Activated T-helper 1 cell treated with anti-CD3 and anti-CD28 coated beads, Interleukin-2, amount 50 U/mL, for 16 hours (primary cell): ENCODE measurements at regions not wholly inside any gene's neighbourhood (a gene's known extent, or its start where the extent isn't known, plus 50 kb on each side); places are given as distances from the start of the nearest gene placed in this dataset.
"Not testable (repeated sequence)": the region's sequence is repeated elsewhere in the genome, so short reads cannot be mapped to it uniquely, and the experiment has no call there.

Experiments
- DNase-seq, 2 donors: peaks; one replicate each; pipeline ENCODE4 v3.0.0-alpha.2; 2020; ENCODE audit warnings: low read depth in 1 of 2, low spot score in 1 of 2

DNA sequence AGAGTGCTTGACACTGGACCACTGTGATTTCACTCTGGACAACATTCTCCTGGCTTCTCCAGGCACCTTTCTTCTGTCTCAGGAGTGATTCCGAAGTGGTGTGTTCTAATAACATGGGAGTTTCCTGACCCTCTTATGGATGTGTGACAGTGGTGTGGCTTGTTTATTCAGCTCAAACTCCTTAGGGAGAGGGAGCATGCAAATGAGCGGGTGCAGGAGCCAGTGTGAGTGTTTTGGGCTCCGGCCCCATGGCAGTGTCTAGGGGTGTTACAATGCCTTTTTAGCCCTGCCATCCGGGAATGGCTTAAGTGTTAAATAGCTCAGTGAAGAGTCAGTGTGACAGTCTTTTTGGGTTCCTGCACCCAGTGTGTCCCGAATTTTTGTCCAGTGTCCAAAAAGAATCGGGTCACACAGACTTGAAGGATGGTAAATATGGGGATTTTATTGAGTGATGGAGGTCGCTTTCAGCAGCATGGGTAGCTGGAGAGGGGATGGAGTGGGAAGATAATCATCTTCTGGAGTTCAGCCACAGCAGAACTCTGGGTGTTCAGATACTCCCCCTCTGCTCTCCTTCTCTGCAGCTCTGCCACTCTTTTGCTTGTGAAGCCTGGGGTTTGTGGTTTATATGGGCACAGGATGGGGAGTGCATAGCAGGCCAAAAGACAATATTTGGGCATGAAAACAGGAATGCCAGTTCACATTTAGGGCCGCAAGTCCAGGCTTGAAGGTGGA, 928.9 kb upstream of the CITED2 start:
- no peak for DNase-seq

DNA sequence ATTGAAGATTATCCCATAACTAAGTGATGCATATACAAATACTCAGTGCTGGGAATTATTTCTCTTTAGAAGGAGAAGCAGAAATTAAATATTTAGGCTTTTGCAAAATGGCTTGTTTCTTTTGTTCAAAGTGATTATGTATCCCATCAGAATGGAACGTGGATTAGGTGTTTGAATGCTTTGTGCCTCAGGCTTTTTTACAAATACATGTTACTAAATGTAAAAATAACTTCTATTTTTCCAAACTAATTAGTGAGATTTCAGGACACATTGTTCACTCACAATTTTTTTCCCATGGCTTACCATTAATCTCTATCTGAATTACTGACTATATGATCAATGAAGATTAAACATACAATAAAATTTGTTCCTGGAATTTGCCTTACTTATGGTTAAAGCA, 925.9 kb upstream of the CITED2 start:
- no peak for DNase-seq

DNA sequence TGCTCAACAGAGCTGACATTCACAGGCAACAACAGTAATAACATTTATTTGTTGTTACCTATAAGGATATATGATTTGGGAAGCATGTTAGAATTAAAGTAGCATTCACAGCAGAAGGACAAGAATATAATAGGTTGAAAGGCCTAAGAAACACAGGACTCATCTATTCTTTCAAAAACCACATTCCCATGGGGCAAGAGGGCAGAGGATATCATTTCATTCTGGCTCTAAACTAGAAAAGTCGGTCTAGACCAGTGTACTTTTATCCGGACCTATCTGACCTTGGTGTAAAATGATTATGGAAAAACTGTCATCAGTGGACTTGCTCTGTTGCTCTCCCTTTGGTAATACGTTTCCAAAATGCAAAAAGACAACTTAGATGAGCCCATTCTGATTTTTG, 914.7 kb upstream of the CITED2 start:
- DNase-seq: no peak

DNA sequence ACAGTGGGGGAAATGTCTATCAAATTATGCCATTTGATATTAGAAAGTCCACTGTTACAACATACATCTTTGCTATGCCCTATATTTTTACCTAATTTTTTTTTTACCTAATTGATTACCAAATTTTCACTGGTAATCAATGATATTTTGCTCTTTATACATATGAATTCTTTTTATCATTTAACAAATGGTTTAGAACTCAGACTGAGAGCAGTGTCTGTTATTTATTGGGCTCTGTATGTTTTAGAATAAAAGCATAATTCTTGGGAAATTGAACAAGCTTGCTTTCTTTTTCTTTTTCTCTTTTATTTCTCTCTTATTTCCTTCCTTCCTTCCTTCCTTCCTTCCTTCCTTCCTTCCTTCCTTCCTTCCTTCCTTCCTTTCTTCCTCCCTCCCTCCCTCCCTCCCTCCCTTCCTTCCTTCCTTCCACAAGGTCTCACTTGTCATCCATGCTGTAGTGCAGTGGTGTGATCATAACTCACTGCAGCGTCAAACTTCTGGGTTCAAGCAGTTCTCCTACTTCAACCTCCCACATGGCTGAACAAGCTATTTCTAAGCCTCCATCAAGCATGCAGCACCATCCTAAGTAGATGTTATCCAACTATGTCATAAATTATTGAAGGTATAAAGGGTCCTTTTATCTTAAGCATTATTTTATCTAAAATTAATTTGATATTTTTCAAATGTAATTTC, 911.7 kb upstream of the CITED2 start:
- no peak for DNase-seq

DNA sequence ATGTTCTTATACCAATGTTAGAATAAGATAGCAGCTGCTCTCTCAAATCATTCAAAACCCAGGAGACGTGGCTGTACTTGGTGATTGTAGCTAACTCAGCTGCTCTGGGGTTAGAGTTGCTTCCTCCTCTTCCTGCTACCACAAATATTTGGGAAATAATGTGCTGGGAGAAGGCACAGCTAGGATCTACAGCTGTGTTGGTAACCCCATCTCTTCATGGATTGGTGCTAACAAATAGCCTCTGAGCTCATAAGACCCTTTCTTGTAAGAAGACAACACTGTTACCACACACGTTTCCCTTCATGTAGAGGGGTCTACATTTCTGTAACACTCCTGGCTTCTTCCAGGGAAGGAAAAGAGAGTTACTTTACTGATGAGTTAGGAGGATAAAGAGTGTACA, 911.0 kb upstream of the CITED2 start:
- no peak for DNase-seq

DNA sequence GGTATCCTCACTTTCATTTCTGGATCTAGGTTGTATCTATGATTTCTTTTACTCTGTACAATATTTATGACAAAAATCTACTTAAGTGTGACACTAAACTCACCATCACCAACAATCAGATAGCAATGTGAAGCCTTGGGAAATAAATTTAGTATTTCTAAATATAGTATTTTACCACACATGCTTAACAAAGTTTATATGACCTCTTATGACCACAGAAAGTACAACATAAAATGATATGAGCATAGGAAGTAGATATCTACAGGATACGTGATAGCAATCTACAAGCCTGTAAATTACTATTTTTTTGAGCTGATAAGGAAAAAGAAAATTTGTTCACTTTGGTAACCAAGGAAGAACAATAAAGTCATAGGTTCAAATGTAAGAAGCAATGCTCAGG, 910.4 kb upstream of the CITED2 start:
- no peak for DNase-seq

DNA sequence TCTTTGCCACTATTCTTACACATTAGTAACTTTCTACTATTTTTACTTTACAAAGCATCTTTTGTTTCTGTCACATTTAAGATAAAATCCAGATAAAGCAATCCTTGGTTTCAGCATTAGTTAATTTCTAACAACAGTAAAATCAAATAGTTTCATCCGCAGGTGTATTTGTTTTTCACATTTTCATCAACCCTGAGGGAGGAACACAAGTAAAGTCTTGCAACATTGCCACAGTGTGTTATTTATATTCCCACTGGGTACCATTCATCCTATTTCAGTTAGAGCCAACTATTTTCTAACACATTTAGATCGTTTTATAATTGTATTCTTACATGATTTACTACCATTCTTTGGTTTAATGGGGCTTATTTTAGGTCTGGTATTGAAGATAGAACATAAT, 908.7 kb upstream of the CITED2 start:
- no peak for DNase-seq

DNA sequence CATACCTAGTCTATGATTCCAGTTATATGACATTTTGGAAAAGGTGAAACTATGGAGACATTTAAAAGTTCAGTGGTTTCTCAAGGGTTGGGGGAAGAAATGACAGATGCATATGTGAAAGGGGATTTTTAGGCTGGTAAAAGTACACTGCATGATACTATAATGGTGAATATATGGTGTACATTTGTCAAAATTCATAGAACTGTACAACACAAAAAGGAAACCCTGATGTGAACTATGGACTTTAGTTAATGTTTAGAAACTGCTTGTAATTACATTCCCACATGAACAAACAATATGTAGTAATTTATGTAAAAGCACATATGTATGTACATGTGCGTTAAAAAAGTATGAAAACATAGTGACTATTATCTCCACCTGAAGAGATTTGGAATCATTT, 907.3 kb upstream of the CITED2 start:
- DNase-seq: no peak

DNA sequence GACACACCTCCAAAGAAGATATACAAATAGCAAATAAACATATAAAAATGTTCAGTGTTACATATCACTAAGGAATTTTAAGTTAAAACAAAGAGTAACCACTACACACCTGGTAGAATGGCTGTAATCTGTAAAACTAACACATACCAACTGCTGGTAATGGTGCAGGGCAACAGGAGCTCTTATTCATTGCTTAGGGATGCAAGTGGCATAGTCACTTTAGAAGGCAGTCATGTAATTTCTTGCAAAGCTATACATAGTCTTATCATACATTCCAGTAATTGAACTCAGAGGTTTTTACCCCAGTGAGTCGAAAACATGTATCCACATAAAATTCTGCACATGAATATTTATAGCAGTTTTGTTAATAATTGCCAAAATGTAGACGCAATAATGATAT, 906.8 kb upstream of the CITED2 start:
- DNase-seq: no peak

DNA sequence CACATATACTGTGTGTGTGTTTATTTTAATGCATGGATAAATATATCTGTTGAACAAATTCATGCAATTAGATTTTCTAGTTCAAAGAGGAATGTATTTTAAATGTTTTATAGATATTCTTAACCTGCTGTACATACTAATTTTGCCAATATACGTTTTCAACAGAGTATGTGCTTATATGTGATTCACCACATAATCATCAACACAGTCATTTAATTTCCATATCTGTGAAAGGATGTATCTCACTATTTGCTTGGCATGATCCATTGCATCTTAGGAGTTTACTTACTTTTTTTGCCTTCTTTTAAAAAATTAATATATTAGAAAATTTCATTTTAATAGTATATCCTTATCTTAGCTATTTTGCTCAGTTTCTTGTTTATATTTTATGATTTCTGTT, 902.3 kb upstream of the CITED2 start:
- no peak for DNase-seq

DNA sequence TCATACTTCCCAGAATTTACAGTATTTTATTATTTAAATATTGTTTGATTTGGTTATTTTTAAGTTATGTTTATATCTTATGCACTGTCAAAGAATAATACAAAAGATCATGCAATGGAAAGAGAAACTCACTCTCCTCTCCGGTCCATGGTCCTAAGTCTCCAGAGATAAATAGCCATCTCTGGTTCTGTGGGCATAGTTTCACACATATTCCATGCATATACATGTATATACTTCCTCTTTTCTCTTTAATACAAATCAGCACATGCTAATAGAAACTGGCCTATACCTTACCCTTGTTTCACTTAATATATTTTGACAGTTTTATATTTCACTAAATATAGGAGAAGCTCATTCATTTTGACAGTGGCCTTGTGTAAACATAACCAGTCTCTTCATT, 901.7 kb upstream of the CITED2 start:
- DNase-seq: no peak

DNA sequence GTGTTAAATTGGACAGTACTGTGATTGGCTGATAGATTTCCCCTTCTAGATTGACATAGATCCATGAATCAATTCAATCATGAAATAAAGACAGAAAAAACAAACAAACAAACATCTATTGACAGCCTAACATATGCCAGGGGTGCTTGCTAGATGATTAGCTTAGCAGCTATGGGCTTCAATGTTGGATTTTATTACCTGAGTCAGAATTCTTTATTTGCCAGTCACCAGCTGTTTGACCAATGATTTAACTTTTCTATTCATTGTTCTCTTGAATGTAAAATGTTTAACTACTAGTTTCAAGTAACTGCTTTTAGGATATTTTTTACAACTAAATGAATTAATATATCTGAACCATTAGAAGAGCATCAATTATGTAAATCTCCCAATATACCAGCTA, 901.3 kb upstream of the CITED2 start:
- no peak for DNase-seq

DNA sequence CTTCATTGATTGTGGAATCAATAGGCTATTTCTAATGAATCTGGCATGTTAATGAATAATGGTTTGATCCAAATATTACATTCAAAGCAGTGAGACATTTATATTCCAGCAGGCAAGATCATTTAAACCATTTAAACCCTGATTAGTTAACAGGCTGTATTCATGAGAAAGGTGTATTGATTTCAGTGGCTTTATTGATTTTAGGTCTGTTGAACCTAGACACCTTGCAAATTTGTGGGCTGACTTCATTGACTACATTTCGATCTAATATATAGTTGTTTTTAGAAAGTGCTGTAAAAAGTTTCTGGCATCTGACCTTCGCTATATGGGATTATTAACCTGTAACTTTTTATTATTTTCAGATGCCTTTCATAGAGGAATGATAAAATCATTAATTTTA, 900.1 kb upstream of the CITED2 start:
- no peak for DNase-seq

DNA sequence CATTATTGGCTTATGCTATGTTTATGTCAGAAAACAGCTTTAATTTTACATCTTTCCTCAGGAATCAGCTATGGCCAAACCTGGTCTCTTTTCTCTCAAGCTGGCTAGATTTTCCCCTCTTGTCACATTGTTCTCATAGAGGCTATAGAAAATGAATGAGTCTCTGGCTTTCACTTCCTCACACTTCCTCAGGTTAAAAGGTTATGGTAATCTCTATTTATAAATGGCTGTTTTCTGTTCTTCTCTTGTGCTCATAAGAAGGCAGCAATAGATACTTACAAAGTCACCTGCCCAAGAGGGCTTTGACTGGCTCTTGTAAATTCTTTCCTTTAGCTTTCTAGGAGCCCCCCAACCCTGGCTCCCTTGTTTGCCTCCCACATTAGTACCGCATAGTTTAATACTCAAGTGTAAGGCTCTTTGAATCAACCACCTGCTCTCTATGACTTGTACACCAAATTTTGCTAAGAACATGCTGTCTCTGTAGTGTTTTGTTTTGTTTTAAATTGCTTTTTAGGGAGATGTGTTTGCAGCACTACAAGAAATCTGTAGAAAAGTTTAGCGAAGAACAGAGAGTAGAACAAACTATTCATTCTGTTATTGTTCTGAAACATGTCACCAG, 897.4 kb upstream of the CITED2 start:
- DNase-seq: no peak

DNA sequence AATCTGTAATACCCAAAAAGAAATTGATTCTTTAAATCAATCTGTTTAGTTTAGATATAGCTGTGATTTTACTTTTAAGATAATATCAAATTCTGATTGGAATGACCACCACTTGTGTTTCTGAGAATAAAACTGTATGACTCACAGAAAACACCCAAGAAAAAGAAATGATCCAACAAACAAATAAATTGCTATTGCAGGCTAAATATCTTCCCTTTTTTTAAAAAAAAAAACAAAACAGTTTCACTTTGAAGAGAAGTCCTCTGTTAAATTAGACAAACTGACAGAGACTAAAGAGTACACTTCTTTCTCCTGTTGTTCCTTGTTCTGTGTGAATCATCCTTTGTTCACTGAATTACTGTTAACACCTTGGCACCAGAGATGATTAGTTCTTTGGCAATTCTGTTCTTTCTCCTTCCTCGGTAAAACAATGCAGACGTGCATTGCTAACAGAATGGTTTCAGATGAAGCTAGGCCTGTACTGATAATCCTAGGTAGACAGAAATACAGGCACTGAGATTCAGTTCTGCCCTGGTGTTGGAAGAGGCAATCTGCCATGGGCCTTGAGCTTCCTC, 895.2 kb upstream of the CITED2 start:
- no peak for DNase-seq

DNA sequence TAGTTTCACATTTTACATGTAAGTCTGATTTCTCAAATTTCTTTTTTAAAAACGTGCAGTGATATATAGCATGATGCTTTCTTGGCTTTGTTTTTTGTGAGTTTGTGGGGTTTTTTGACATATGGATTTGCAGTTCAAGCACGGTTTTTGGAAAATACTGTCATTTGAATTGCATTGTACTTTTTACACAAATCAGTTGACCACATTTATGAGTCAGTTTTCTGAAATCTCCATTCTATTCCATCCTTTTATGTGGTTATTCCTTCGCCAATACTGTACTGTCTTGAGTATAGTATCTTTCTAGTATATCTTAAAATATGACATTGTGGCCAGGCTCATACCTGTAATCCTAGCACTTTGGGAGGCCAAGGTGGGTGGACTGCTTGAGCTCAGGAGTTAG, 890.0 kb upstream of the CITED2 start:
- no peak for DNase-seq

DNA sequence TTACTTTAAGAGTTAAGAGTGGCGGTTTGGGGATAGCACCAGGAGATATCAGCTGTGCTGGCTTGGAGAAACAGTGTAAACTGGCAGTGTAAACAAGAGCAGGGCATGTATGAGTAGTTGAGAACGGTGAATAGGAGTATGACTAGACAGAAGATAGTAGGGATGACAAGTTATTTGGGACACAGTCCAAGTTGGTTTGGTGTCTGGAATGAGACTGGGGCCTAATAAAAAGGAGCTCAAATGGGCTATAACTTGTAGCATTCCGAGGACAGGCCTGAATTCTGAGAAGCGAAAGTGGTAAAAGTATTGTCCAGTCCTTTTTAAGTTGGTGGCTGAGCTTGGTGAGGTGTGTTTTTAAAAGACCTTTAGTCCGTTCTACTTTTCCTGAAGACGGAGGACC, 883.9 kb upstream of the CITED2 start:
- not testable (repeated sequence) for DNase-seq

DNA sequence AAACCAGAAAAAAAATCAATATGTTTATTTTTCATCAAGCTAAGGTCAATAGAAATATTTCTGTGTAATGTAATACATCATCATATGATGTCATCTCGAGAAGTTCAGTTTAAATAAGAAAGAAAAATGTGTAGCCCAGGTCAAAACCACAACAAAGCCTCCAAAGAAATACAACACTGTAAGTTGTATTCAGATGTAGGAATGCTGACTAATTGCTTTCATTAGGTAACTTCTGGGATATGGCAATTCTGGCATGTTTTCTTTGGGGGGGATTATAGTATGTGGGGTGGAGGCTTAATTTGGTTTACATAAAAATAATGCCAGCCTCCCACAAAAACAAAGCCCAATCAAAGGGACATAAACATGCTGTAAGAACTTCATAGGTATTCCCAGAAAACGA, 881.8 kb upstream of the CITED2 start:
- no peak for DNase-seq

DNA sequence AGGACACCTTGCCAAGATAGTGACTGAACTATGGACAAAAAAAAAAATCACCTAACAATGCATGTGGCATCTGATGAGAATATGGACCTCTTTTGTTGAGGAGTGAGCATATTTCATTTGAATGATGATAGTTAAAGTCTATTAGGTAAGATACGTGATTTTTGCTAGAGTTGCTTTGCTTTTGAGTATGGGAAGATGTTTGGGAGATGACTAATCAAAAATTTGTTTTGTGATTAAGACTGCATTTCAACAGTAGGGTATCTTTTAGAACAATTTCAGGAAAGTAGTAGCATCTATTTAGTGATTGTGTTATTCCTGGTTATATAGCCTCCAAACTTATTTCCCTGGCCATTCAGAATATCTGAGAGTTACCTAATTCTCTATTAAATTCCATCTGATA, 878.6 kb upstream of the CITED2 start:
- DNase-seq: no peak

DNA sequence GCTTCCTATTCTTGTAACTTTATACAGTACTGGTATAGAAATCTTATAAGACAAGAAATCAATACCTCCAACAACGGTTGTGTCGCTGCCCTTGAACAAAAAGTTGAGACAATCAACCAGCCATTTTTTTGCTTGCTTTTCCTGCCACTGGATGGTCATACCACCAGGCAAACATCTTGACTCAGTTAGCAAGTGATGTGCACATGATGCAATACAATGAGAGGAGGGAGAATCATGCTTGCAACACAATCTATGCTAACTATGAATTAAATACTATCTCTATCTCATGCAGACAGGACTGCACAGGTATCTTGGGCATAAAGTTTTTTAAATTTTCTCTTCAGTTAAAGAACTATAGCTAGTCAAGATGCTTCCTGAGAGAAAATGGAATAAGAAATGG, 877.7 kb upstream of the CITED2 start:
- DNase-seq: no peak

DNA sequence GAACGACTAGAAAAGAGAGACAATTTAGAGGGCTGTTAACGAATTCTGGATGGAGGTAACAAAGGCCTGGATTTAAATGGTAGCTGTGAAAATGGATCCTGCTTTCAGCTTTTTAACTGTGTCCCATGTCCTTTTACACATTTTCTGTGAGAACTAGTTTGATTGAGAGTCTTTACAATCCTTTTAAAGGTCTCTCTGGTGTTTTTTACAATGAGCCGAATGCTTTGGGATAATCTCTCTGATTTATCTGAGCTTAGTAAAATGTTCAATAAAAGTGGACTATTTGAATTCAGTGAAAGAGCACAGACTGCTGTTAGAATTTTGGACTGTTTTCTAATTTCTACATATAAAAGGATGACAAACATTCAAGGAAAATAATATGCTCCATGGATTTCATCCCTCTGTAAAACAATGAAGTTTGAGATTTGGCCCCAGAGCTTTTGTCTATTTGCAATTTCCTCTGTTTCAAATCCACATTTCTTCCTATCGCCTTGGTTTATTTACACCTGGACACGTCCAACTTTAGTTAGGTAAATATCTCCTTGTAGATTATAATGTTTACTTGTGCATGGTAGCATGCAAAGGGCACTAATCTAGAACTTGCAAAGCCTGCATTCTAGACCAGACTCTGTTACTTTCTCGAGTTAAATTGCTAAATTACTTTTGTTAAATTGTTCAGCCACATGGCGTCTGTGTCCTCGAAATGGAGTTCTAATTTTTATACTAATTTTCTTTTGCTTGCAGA, 871.0 kb upstream of the CITED2 start:
- no peak for DNase-seq

DNA sequence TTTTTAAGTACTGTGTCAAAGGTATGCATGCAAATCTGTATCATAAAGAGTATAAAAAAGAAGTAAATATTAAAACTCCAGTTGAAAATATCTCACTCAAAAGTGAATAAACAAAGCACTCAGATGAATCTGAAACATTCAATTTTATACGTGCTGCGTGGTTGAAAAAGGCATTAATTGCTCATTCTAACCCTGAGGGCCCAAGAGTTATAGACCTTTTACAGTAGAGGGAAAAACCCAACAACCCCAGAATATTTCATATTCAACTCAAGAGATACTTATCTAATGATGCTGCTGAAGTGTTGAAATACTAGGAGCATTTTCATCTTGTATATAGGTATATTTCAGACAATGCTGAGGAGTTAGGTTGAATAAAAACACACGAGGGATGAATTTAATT, 862.8 kb upstream of the CITED2 start:
- DNase-seq: no peak
